ENCODE measurements at regions not wholly inside any gene's neighbourhood (a gene's known extent, or its start where the extent isn't known, plus 50 kb on each side); places are given as distances from the start of the nearest gene placed in this dataset.

- no TSS peak for BruUV-seq (replicated peaks)
- TF ChIP-seq CTCF (IDR thresholded peaks at IDR 0.05; ENCODE audit: unreplicated experiment), result no peak
- H3K9me3 Mint-ChIP-seq (ENCODE audit: unreplicated experiment), result no peaks in the 10 kb centered on the region
- ChIA-PET POLR2A (interaction anchor here (0.9 kb wide), 1 partner anchor 28 kb away, joined by 3 read pairs; no protein-coding TSS in a partner anchor), CTCF (interaction anchor here (1.1 kb wide), 1 partner anchor 104 kb away, joined by 3 read pairs; no protein-coding TSS in a partner anchor)
- no peak overlapping the region for H3K27ac Mint-ChIP-seq (ENCODE audit: low read depth, unreplicated experiment)
- intact Hi-C loops (cut with micrococcal nuclease), result no loop called here
- no peak overlapping the region for H3K4me3 Mint-ChIP-seq (ENCODE audit: unreplicated experiment)
- no peak for DNase-seq (ENCODE audit: unreplicated experiment)
- no peaks in the 10 kb centered on the region for H3K4me1 Mint-ChIP-seq (ENCODE audit: insufficient read depth, unreplicated experiment)
- H3K27me3 Mint-ChIP-seq (ENCODE audit: insufficient read depth, unreplicated experiment), result peaks cover 26% of the 10 kb centered on the region
- H3K36me3 Mint-ChIP-seq (ENCODE audit: insufficient read depth, unreplicated experiment), result no peaks in the 10 kb centered on the region
Observed at GRCh38 chr16:58948244-58948643, 214.1 kb upstream of the GOT2 start.

DNA sequence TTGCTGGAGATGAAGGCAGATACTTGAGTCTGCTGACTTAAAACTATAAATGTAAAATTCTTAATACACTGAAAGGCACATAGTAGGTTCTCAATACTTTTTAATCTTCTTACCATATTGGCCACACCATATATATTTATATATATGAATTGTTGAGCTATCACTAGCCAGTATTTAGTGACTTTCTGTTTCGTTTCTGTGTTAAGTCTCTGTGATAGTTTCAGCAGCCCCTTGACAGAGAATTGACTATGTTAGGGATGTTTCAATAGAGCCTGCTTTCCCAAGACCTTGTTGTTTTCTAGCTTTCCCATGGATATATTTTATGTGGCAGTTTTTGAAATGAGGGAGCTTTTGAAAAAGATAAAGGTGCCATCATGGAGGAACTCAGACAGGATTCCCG is 206.5 kb upstream of the GOT2 start:
- no peak for TF ChIP-seq CTCF (IDR thresholded peaks at IDR 0.05; ENCODE audit: unreplicated experiment)
- no peak overlapping the region for H3K27ac Mint-ChIP-seq (ENCODE audit: low read depth, unreplicated experiment)
- no peak for DNase-seq (ENCODE audit: unreplicated experiment)
- intact Hi-C loops (cut with micrococcal nuclease), result no loop called here
- ChIA-PET POLR2A (no interaction called here), CTCF (interaction anchor here (0.5 to 0.6 kb wide), 2 partner anchors 631 to 1071 kb away, joined by 3 to 4 read pairs; no protein-coding TSS in a partner anchor)
- H3K9me3 Mint-ChIP-seq (ENCODE audit: unreplicated experiment), result no peaks in the 10 kb centered on the region
- H3K4me3 Mint-ChIP-seq (ENCODE audit: unreplicated experiment), result peak overlapping the region; percentile 54
- peaks cover 11% of the 10 kb centered on the region for H3K4me1 Mint-ChIP-seq (ENCODE audit: insufficient read depth, unreplicated experiment)
- H3K27me3 Mint-ChIP-seq (ENCODE audit: insufficient read depth, unreplicated experiment), result no peaks in the 10 kb centered on the region
- no TSS peak for BruUV-seq (replicated peaks)
- H3K36me3 Mint-ChIP-seq (ENCODE audit: insufficient read depth, unreplicated experiment), result no peaks in the 10 kb centered on the region

- no peak for DNase-seq (ENCODE audit: unreplicated experiment)
- ChIA-PET CTCF (interaction anchor here (0.6 kb wide), 1 partner anchor 301 kb away, joined by 4 read pairs; no protein-coding TSS in a partner anchor), POLR2A (no interaction called here)
- no peaks in the 10 kb centered on the region for H3K36me3 Mint-ChIP-seq (ENCODE audit: insufficient read depth, unreplicated experiment)
- peaks cover 16% of the 10 kb centered on the region for H3K4me1 Mint-ChIP-seq (ENCODE audit: insufficient read depth, unreplicated experiment)
- BruUV-seq (replicated peaks), result no TSS peak
- no peaks in the 10 kb centered on the region for H3K9me3 Mint-ChIP-seq (ENCODE audit: unreplicated experiment)
- no peak overlapping the region for H3K27ac Mint-ChIP-seq (ENCODE audit: low read depth, unreplicated experiment)
- no peak for TF ChIP-seq CTCF (IDR thresholded peaks at IDR 0.05; ENCODE audit: unreplicated experiment)
- H3K4me3 Mint-ChIP-seq (ENCODE audit: unreplicated experiment), result no peak overlapping the region
- intact Hi-C loops (cut with micrococcal nuclease), result no loop called here
- H3K27me3 Mint-ChIP-seq (ENCODE audit: insufficient read depth, unreplicated experiment), result no peaks in the 10 kb centered on the region
Observed at GRCh38 chr16:58938811-58939210, 204.7 kb upstream of the GOT2 start.

GRCh38 chr16:58937661-58938060 is 203.5 kb upstream of the GOT2 start:
- Mint-ChIP-seq H3K27ac (ENCODE audit: low read depth, unreplicated experiment) (no peak overlapping the region), H3K9me3 (ENCODE audit: unreplicated experiment) (no peaks in the 10 kb centered on the region), H3K4me1 (ENCODE audit: insufficient read depth, unreplicated experiment) (peaks cover 16% of the 10 kb centered on the region), H3K4me3 (ENCODE audit: unreplicated experiment) (no peak overlapping the region), H3K36me3 (ENCODE audit: insufficient read depth, unreplicated experiment) (no peaks in the 10 kb centered on the region), H3K27me3 (ENCODE audit: insufficient read depth, unreplicated experiment) (no peaks in the 10 kb centered on the region)
- intact Hi-C loops (cut with micrococcal nuclease), result no loop called here
- TF ChIP-seq CTCF (IDR thresholded peaks at IDR 0.05; ENCODE audit: unreplicated experiment), result no peak
- POLR2A ChIA-PET, result no interaction called here
- DNase-seq (ENCODE audit: unreplicated experiment), result no peak
- BruUV-seq (replicated peaks), result no TSS peak
- CTCF ChIA-PET, result interaction anchor here (0.6 kb wide), 1 partner anchor 54 kb away, joined by 3 read pairs; no protein-coding TSS in a partner anchor
